T-helper 2 cell (primary cell): ENCODE measurements at regions not wholly inside any gene's neighbourhood (a gene's known extent, or its start where the extent isn't known, plus 50 kb on each side); places are given as distances from the start of the nearest gene placed in this dataset.
A peak's percentile ranks its signal among the peaks of the same experiment; 100 is the strongest.
"Not testable (repeated sequence)": the region's sequence is repeated elsewhere in the genome, so short reads cannot be mapped to it uniquely, and the experiment has no call there.

ENCODE experiments used
- DNase-seq, 5 experiments: peaks; one replicate each; pipeline versions ENCODE4 v3.0.0 to v3.0.0-alpha.2; 2012 to 2022

GRCh38 chr18:4527826-4528225, 72.7 kb upstream of the DLGAP1 start:
- not testable (repeated sequence) for DNase-seq

GRCh38 chr18:4524096-4524495, 69.0 kb upstream of the DLGAP1 start:
- DNase-seq = no peak

GRCh38 chr18:4511166-4511565, 56.1 kb upstream of the DLGAP1 start:
- no peak for DNase-seq

- DNase-seq = peak in 1 of 5 experiments; percentile 35
These were observed 55.6 kb upstream of the DLGAP1 start for GRCh38 chr18:4510711-4511110.

- DNase-seq = no peak
These were observed 55.1 kb upstream of the DLGAP1 start for GRCh38 chr18:4510160-4510559.
